Suprapubic skin (tissue), 4 donors: ENCODE measurements at regions not wholly inside any gene's neighbourhood (a gene's known extent, or its start where the extent isn't known, plus 50 kb on each side); places are given as distances from the start of the nearest gene placed in this dataset.

ENCODE experiments used
- DNase-seq, 2 donors: peaks; one replicate each; pipeline ENCODE4 v3.0.0-alpha.2; 2019; ENCODE audit warnings: low spot score in 2 of 2
- H3K27ac ChIP-seq: fragments of 200-600 bp; sonication (generic); one replicate; pipeline ENCODE4 v1.5.1; 2019
- H3K27me3 ChIP-seq: fragments of 200-600 bp; sonication (generic); one replicate; pipeline ENCODE4 v1.5.1; 2019
- H3K36me3 ChIP-seq: fragments of 200-600 bp; sonication (generic); one replicate; pipeline ENCODE4 v1.5.1; 2019
- H3K4me1 ChIP-seq: fragments of 200-600 bp; sonication (generic); one replicate; pipeline ENCODE4 v1.5.1; 2019
- H3K4me3 ChIP-seq: fragments of 200-600 bp; sonication (generic); one replicate; pipeline ENCODE4 v1.5.1; 2019; ENCODE audit warnings: mild to moderate bottlenecking
- H3K9me3 ChIP-seq: fragments of 200-600 bp; sonication (generic); one replicate; pipeline ENCODE4 v1.5.1; 2019
- EP300 ChIP-seq: sonication (generic); formaldehyde crosslinking; IDR thresholded peaks from one replicate; pipeline ENCODE4 v1.6.1; 2017; ENCODE audit warnings: antibody characterized with exemption
- POLR2A ChIP-seq, 2 donors: fragments of 450-650 bp; IDR thresholded peaks; one replicate each; pipeline ENCODE4 v1.6.1; 2017; ENCODE audit warnings: antibody characterized with exemption in 2 of 2, mild to moderate bottlenecking in 2 of 2, moderate library complexity in 2 of 2
- POLR2AphosphoS5 ChIP-seq, 3 donors: sonication (generic); formaldehyde crosslinking; IDR thresholded peaks; one replicate each; pipeline ENCODE4 v1.6.1; 2017; ENCODE audit warnings: antibody characterized with exemption in 3 of 3
- WGBS: methylation state at CpG from one replicate; pipeline ENCODE4 v1.1.5; 2018; 5-methylcytosine and 5-hydroxymethylcytosine counted together
- TF ChIP-seq, protein P1 (sequence below), 2 donors: fragments of 200-600 bp in 1 of 2; fragments of 450-650 bp in 1 of 2; sonication (generic) in 1 of 2; IDR thresholded peaks; one replicate each; pipeline ENCODE4 v1.5.1; 2016 to 2019; ENCODE audit warnings: antibody characterized with exemption in 2 of 2, mild to moderate bottlenecking in 1 of 2, moderate library complexity in 1 of 2

DNA sequence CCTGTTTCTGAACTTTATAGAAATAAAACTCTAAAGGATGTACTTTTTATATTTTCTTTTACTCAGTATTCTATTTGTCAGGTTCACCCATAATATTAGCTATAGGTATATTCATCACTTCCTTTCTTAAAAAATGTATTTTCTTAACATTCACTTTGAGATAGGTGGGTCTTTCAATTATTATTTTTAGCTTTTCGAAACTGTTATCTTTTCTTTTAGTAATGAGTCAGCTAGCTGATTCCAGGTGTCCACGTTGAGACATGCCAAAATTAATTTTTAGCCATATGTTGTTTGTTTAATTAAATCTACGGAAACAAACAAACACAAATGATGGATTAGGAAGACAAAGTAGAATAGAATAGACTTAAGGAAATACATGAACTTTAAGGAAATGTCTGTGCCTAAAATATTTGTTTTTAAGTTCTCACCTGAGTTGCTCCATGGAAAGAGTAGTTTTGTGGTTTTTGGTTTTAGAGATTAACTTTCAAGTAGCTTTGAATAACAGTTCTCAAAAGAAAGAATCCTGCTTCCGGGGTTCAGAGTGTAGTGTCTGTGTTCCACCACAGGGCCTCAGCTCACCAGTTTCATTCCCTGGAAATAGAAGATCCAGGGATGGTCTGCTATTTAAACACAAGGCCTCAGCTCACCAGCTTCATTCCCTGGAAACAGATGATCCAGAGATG, 435.0 kb downstream of the HAO1 start:
- Histone ChIP-seq H3K27ac (no peak overlapping the region), H3K4me3 (no peak overlapping the region), H3K9me3 (no peaks in the 10 kb centered on the region), H3K36me3 (no peaks in the 10 kb centered on the region), H3K27me3 (no peaks in the 10 kb centered on the region), H3K4me1 (peaks cover 6% of the 10 kb centered on the region)
- TF ChIP-seq POLR2AphosphoS5 (IDR thresholded peaks at IDR 0.05) = no peak
- no peak for TF ChIP-seq POLR2A (IDR thresholded peaks at IDR 0.05)
- TF ChIP-seq, protein P1, sequence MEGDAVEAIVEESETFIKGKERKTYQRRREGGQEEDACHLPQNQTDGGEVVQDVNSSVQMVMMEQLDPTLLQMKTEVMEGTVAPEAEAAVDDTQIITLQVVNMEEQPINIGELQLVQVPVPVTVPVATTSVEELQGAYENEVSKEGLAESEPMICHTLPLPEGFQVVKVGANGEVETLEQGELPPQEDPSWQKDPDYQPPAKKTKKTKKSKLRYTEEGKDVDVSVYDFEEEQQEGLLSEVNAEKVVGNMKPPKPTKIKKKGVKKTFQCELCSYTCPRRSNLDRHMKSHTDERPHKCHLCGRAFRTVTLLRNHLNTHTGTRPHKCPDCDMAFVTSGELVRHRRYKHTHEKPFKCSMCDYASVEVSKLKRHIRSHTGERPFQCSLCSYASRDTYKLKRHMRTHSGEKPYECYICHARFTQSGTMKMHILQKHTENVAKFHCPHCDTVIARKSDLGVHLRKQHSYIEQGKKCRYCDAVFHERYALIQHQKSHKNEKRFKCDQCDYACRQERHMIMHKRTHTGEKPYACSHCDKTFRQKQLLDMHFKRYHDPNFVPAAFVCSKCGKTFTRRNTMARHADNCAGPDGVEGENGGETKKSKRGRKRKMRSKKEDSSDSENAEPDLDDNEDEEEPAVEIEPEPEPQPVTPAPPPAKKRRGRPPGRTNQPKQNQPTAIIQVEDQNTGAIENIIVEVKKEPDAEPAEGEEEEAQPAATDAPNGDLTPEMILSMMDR (IDR thresholded peaks at IDR 0.05) = no peak
- WGBS = 85% methylated on average over 4 of the region's 4 CpGs
- DNase-seq = no peak

GRCh38 chr20:7505835-7506221, 434.4 kb downstream of the HAO1 start:
- no peak for TF ChIP-seq EP300
- TF ChIP-seq, protein P1 (IDR thresholded peaks at IDR 0.05) = no peak
- no peak for TF ChIP-seq POLR2A (IDR thresholded peaks at IDR 0.05)
- no peak for TF ChIP-seq POLR2AphosphoS5 (IDR thresholded peaks at IDR 0.05)
- 90% methylated on average over 4 of the region's 4 CpGs for WGBS
- no peak for DNase-seq

GRCh38 chr20:7516621-7517111, 423.6 kb downstream of the HAO1 start:
- DNase-seq = no peak
- no peaks in the 10 kb centered on the region for H3K4me1 ChIP-seq
- no peaks in the 10 kb centered on the region for H3K27me3 ChIP-seq

More at GRCh38 chr20:7505835-7506221, 434.4 kb downstream of the HAO1 start:
- no peaks in the 10 kb centered on the region for H3K9me3 ChIP-seq
- H3K36me3 ChIP-seq = no peaks in the 10 kb centered on the region
- no peaks in the 10 kb centered on the region for H3K27me3 ChIP-seq
- H3K4me1 ChIP-seq = peaks cover 6% of the 10 kb centered on the region
- H3K4me3 ChIP-seq = no peak overlapping the region
- H3K27ac ChIP-seq = no peak overlapping the region

DNA sequence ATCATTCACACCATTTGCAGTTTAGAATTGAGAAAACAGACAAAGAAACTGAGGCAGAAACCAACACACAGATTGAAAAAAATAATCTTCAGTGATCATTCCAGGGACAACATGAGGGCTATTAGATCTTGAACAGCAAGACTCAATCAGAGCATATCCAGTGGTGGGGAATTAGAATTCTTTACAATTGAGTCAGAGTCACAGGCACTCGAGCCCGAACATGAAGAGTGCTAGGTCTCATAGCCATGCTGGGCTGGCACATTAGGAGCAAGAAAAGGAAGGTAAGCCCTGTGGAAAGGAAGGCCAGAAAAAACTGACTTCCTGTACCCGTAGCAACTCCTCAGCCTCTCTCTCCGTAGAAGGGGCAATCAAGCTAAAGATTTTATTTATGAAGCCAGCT, 419.9 kb downstream of the HAO1 start:
- no peaks in the 10 kb centered on the region for H3K9me3 ChIP-seq
- H3K4me1 ChIP-seq = no peaks in the 10 kb centered on the region
- 85% methylated on average over 4 of the region's 4 CpGs for WGBS
- no peak for DNase-seq
- H3K27ac ChIP-seq = no peak overlapping the region
- H3K4me3 ChIP-seq = no peak overlapping the region
- TF ChIP-seq, protein P1 (IDR thresholded peaks at IDR 0.05) = no peak
- no peak for TF ChIP-seq POLR2A (IDR thresholded peaks at IDR 0.05)
- TF ChIP-seq POLR2AphosphoS5 (IDR thresholded peaks at IDR 0.05) = no peak
- no peak for TF ChIP-seq EP300
- no peaks in the 10 kb centered on the region for H3K27me3 ChIP-seq
- H3K36me3 ChIP-seq = no peaks in the 10 kb centered on the region

More at GRCh38 chr20:7516621-7517111, 423.6 kb downstream of the HAO1 start:
- H3K4me3 ChIP-seq = no peak overlapping the region
- 62% methylated on average over 6 of the region's 6 CpGs for WGBS
- TF ChIP-seq, protein P1 (IDR thresholded peaks at IDR 0.05) = no peak
- TF ChIP-seq EP300 (no peak), POLR2A (IDR thresholded peaks at IDR 0.05) (no peak), POLR2AphosphoS5 (IDR thresholded peaks at IDR 0.05) (no peak)
- H3K27ac ChIP-seq = no peak overlapping the region
- H3K36me3 ChIP-seq = no peaks in the 10 kb centered on the region
- H3K9me3 ChIP-seq = no peaks in the 10 kb centered on the region

DNA sequence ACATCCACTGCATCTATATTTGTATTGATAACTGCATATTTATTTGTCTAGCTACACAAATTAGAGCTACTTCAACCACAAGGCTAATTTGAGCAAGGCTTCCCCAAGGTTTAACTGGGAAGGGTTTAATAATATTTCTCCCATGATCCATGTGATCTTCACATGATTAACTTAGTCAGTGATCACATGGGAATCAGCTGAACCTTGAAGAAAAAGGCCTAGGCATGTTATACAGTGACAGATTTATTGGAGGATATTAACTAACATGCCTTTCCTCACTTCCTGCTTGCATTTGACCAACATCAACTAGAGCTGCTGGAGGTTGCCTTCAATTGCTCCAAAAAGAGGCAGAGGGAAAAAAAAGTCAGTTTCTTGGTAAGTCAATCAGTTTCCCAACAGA, 417.0 kb downstream of the HAO1 start:
- no peak for DNase-seq
- no peak for TF ChIP-seq POLR2AphosphoS5 (IDR thresholded peaks at IDR 0.05)
- TF ChIP-seq POLR2A (IDR thresholded peaks at IDR 0.05) = no peak
- TF ChIP-seq, protein P1 (IDR thresholded peaks at IDR 0.05) = no peak
- TF ChIP-seq EP300 = no peak
- H3K4me3 ChIP-seq = no peak overlapping the region

More for the DNA sequence above, 417.0 kb downstream of the HAO1 start:
- no peaks in the 10 kb centered on the region for H3K9me3 ChIP-seq
- no peaks in the 10 kb centered on the region for H3K36me3 ChIP-seq
- no peaks in the 10 kb centered on the region for H3K27me3 ChIP-seq
- no peaks in the 10 kb centered on the region for H3K4me1 ChIP-seq
- no peak overlapping the region for H3K27ac ChIP-seq
